GM19467 (cell line): ENCODE measurements at regions not wholly inside any gene's neighbourhood (a gene's known extent, or its start where the extent isn't known, plus 50 kb on each side); places are given as distances from the start of the nearest gene placed in this dataset.
"Not testable (repeated sequence)": the region's sequence is repeated elsewhere in the genome, so short reads cannot be mapped to it uniquely, and the experiment has no call there.

Experiments
- ATAC-seq: cut with Tn5 transposase; IDR thresholded peaks from one replicate; pipeline ENCODE4 v1.9.1; 2021; ENCODE audit warnings: mild to moderate bottlenecking, moderate library complexity; ENCODE audit not compliant: unreplicated experiment

- not testable (repeated sequence) for ATAC-seq
Measured at GRCh38 chr7:32816409-32816948, 75.1 kb downstream of the KBTBD2 start.

- not testable (repeated sequence) for ATAC-seq
Measured at GRCh38 chr7:32814779-32815178, 76.8 kb downstream of the KBTBD2 start.

- no peak for ATAC-seq
Measured at GRCh38 chr7:32809871-32810270, 81.7 kb downstream of the KBTBD2 start.

GRCh38 chr7:32809347-32809746 lies 82.2 kb downstream of the KBTBD2 start:
- no peak for ATAC-seq

- ATAC-seq, result no peak
Measured at GRCh38 chr7:32803406-32804141, 88.0 kb downstream of the KBTBD2 start.

GRCh38 chr7:32802305-32802910 lies 89.2 kb downstream of the KBTBD2 start:
- no peak for ATAC-seq

- ATAC-seq, result not testable (repeated sequence)
Measured at GRCh38 chr7:32793053-32793452, 98.5 kb downstream of the KBTBD2 start.

- not testable (repeated sequence) for ATAC-seq
Measured at GRCh38 chr7:32790766-32791430, 100.7 kb downstream of the KBTBD2 start.

- ATAC-seq, result not testable (repeated sequence)
Measured at GRCh38 chr7:32789266-32789665, 102.3 kb downstream of the KBTBD2 start.

GRCh38 chr7:32788174-32788573 lies 103.4 kb downstream of the KBTBD2 start:
- ATAC-seq, result not testable (repeated sequence)

GRCh38 chr7:32785365-32785944 lies 106.1 kb downstream of the KBTBD2 start:
- ATAC-seq, result not testable (repeated sequence)

- ATAC-seq, result not testable (repeated sequence)
Measured at GRCh38 chr7:32779895-32780294, 111.7 kb downstream of the KBTBD2 start.

GRCh38 chr7:32779167-32779566 lies 112.4 kb downstream of the KBTBD2 start:
- ATAC-seq, result no peak

GRCh38 chr7:32777041-32777666 lies 114.4 kb downstream of the KBTBD2 start:
- ATAC-seq, result not testable (repeated sequence)

GRCh38 chr7:32776318-32776717 lies 115.2 kb downstream of the KBTBD2 start:
- ATAC-seq, result not testable (repeated sequence)

GRCh38 chr7:32775809-32776208 lies 115.8 kb downstream of the KBTBD2 start:
- not testable (repeated sequence) for ATAC-seq

- no peak for ATAC-seq
Measured at GRCh38 chr7:32774541-32774951, 117.0 kb downstream of the KBTBD2 start.

- not testable (repeated sequence) for ATAC-seq
Measured at GRCh38 chr7:32768866-32769510, 122.6 kb downstream of the KBTBD2 start.

- ATAC-seq, result not testable (repeated sequence)
Measured at GRCh38 chr7:32768338-32768737, 123.2 kb downstream of the KBTBD2 start.

GRCh38 chr7:32765649-32766251 lies 125.8 kb downstream of the KBTBD2 start:
- not testable (repeated sequence) for ATAC-seq
